K562 (cell line): ENCODE measurements at regions not wholly inside any gene's neighbourhood (a gene's known extent, or its start where the extent isn't known, plus 50 kb on each side); places are given as distances from the start of the nearest gene placed in this dataset.

Experiments used
- ATAC-seq: fragments of 200-7000 bp; cut with Tn5 transposase; 3 replicates; pipeline ENCODE4 v1.9.1; 2020; ENCODE audit warnings: moderate library complexity
- BruUV-seq: library from RNA; stranded (reverse); fragments of 400-500 nt; replicated peaks from 2 replicates; lab custom pipeline; 2021; lab: Mats Ljungman, UMichigan
- CTCF ChIA-PET: fragments of 300-600 bp; formaldehyde crosslinking; extraction: SDS; loops from one replicate; lab custom pipeline; 2021; ENCODE audit warnings: low intra/inter-chr PET ratio; lab: Yijun Ruan, JAX
- POLR2A ChIA-PET: fragments of 300-600, 350-650 bp; sonication (Branson Sonifier 250); formaldehyde crosslinking; extraction: SDS; loops from one replicate; lab custom pipeline; 2021; ENCODE audit warnings: antibody characterized with exemption, inconsistent platforms; lab: Yijun Ruan, JAX
- DNase-seq, 4 experiments: peaks; one replicate each; pipeline versions ENCODE4 v3.0.0 to v3.0.0-alpha.2; 2011 to 2018; ENCODE audit warnings: low spot score in 3 of 4, mixed read lengths in 3 of 4; ENCODE audit errors: extremely low read depth in 1 of 4
- FAIRE-seq: peaks from 2 replicates; lab custom pipeline; 2011; peaks lifted over from hg19 to GRCh38; lab: Jason Lieb, UNC
- H2AFZ ChIP-seq: 2 replicates; pipeline ENCODE4 v1.6.0; 2011; ENCODE audit warnings: low read depth, low read length, control low read depth, inconsistent platforms
- H3K27ac ChIP-seq: fragments of 200-600 bp; 3 replicates; pipeline ENCODE4 v1.8.0; 2011; ENCODE audit warnings: low read depth, mild to moderate bottlenecking, control low read depth, inconsistent platforms, low read length, moderate library complexity, mixed read lengths; ENCODE audit errors: extremely low read depth
- H3K27me3 ChIP-seq, 2 experiments: fragments of 300-600 bp in 1 of 2; 2 replicates in 1 of 2; 3 replicates in 1 of 2; pipeline versions ENCODE4 v1.6.0 to v1.8.0; 2011; ENCODE audit warnings: inconsistent platforms in 2 of 2, low read length in 2 of 2, mild to moderate bottlenecking in 1 of 2, mixed read lengths in 1 of 2, moderate library complexity in 1 of 2; ENCODE audit not compliant: control insufficient read depth in 2 of 2, insufficient read depth in 2 of 2
- H3K36me3 ChIP-seq: fragments of 300-600 bp; 3 replicates; pipeline ENCODE4 v1.8.0; 2011; ENCODE audit warnings: mild to moderate bottlenecking, low read length, inconsistent platforms; ENCODE audit not compliant: control insufficient read depth, insufficient read depth
- H3K4me1 ChIP-seq, 2 experiments: fragments of 200-600 bp in 1 of 2; replicated peaks in 1 of 2; 2 replicates in 1 of 2; 3 replicates in 1 of 2; pipeline versions ENCODE4 v1.5.1 to v1.8.0; 2011; ENCODE audit warnings: inconsistent platforms in 2 of 2, low read length in 2 of 2, mild to moderate bottlenecking in 1 of 2, mixed read lengths in 1 of 2, moderate library complexity in 1 of 2; ENCODE audit not compliant: control insufficient read depth in 2 of 2, insufficient read depth in 2 of 2
- H3K4me2 ChIP-seq: 2 replicates; pipeline ENCODE4 v1.6.1; 2011; ENCODE audit warnings: low read length, control low read depth, inconsistent platforms, mixed read lengths; ENCODE audit not compliant: insufficient read depth
- H3K4me3 ChIP-seq: fragments of 200-600 bp; sonication (generic), shearing (Covaris generic); 2 replicates; pipeline ENCODE4 v1.5.1; 2016; ENCODE audit warnings: control low read depth, inconsistent platforms
- H3K79me2 ChIP-seq: fragments of 200-600 bp; 3 replicates; pipeline ENCODE4 v1.8.0; 2011; ENCODE audit warnings: low read length, inconsistent platforms; ENCODE audit not compliant: control insufficient read depth, insufficient read depth
- H3K9ac ChIP-seq, 2 experiments: 2 replicates each; pipeline versions ENCODE4 v1.6.0 to v1.6.1; 2011; ENCODE audit warnings: low read depth in 2 of 2, low read length in 2 of 2, control low read depth in 1 of 2, inconsistent platforms in 1 of 2, mild to moderate bottlenecking in 1 of 2, mixed read lengths in 1 of 2; ENCODE audit not compliant: insufficient read depth in 1 of 2
- H3K9me1 ChIP-seq: one replicate; pipeline ENCODE4 v1.6.0; 2011; ENCODE audit warnings: inconsistent platforms, mild to moderate bottlenecking, low read length, moderate library complexity; ENCODE audit not compliant: control insufficient read depth, insufficient read depth
- H3K9me3 ChIP-seq: replicated peaks from 2 replicates; pipeline ENCODE4 v1.5.1; 2011; ENCODE audit warnings: low read depth, low read length, inconsistent platforms; ENCODE audit not compliant: control insufficient read depth, insufficient read depth
- H4K20me1 ChIP-seq: replicated peaks from 2 replicates; pipeline ENCODE4 v1.6.1; 2011; ENCODE audit warnings: low read length, inconsistent platforms, mixed read lengths; ENCODE audit not compliant: control insufficient read depth, insufficient read depth
- CBFA2T2 ChIP-seq: fragments of 450-650 bp; conservative IDR thresholded peaks from 2 replicates; pipeline ENCODE4 v1.6.1; 2017; ENCODE audit warnings: mild to moderate bottlenecking
- CREB1 ChIP-seq, 2 experiments: sonication (generic) in 1 of 2; formaldehyde crosslinking in 1 of 2; IDR thresholded peaks; 2 replicates each; pipeline versions ENCODE4 v1.6.1 to v1.8.0; 2012 to 2022; ENCODE audit warnings: inconsistent platforms in 1 of 2, mild to moderate bottlenecking in 1 of 2, missing genetic modification reagents in 1 of 2, moderate library complexity in 1 of 2
- DPF2 ChIP-seq: fragments of 450-650 bp; IDR thresholded peaks from 2 replicates; pipeline ENCODE4 v1.6.1; 2016
- GTF2A2 ChIP-seq: IDR thresholded peaks from 2 replicates; pipeline ENCODE4 v1.6.1; 2016; ENCODE audit warnings: mild to moderate bottlenecking, missing genetic modification characterization, missing compliant biosample characterization
- HMG20B ChIP-seq: fragments of 250-450 bp; sonication (Bioruptor Pico); IDR thresholded peaks from 2 replicates; pipeline ENCODE4 v1.5.0; 2021; ENCODE audit warnings: mild to moderate bottlenecking
- KDM2B ChIP-seq: fragments of 250-450 bp; sonication (Bioruptor Pico); IDR thresholded peaks from 2 replicates; pipeline ENCODE4 v1.8.0; 2021; ENCODE audit warnings: mild to moderate bottlenecking, moderate library complexity
- MCM2 ChIP-seq: fragments of 450-650 bp; IDR thresholded peaks from 2 replicates; pipeline ENCODE4 v1.6.1; 2017; ENCODE audit warnings: low read depth, mild to moderate bottlenecking
- MCM5 ChIP-seq: fragments of 450-650 bp; IDR thresholded peaks from 2 replicates; pipeline ENCODE4 v1.6.1; 2016; ENCODE audit warnings: low read depth
- MEF2A ChIP-seq: IDR thresholded peaks from 2 replicates; pipeline ENCODE4 v1.6.1; 2011; ENCODE audit warnings: low read depth, mild to moderate bottlenecking, low read length, moderate library complexity; ENCODE audit not compliant: control insufficient read depth
- MNT ChIP-seq, 2 experiments: fragments of 450-650 bp; conservative IDR thresholded peaks; 2 replicates each; pipeline ENCODE4 v1.6.1; 2017; ENCODE audit warnings: mild to moderate bottlenecking in 2 of 2, moderate library complexity in 2 of 2
- MTF1 ChIP-seq: fragments of 250-450 bp; sonication (Bioruptor Pico); IDR thresholded peaks from 2 replicates; pipeline ENCODE4 v1.9.0; 2021; ENCODE audit warnings: moderate library complexity, mild to moderate bottlenecking, inconsistent platforms, borderline replicate concordance
- RNF219 ChIP-seq: fragments of 250-450 bp; sonication (Bioruptor Pico); IDR thresholded peaks from 2 replicates; pipeline ENCODE4 v1.5.0; 2022; ENCODE audit warnings: mild to moderate bottlenecking
- SIN3A ChIP-seq, 2 experiments: fragments of 150-350 bp in 1 of 2; IDR thresholded peaks; 2 replicates each; pipeline ENCODE4 v1.6.1; 2011 to 2016; ENCODE audit warnings: borderline replicate concordance in 2 of 2, low read depth in 2 of 2, low read length in 2 of 2, mild to moderate bottlenecking in 2 of 2, moderate library complexity in 2 of 2; ENCODE audit not compliant: control insufficient read depth in 1 of 2
- SREBF1 ChIP-seq: fragments of 150-350 bp; IDR thresholded peaks from 2 replicates; pipeline ENCODE4 v1.6.1; 2014; ENCODE audit warnings: antibody characterized with exemption, low read depth, low read length, borderline replicate concordance
- TSC22D4 ChIP-seq: fragments of 450-650 bp; IDR thresholded peaks from 2 replicates; pipeline ENCODE4 v1.6.1; 2016; ENCODE audit warnings: missing genetic modification characterization, missing biosample characterization, control low read depth
- ZNF280B ChIP-seq: fragments of 250-450 bp; sonication (Bioruptor Pico); IDR thresholded peaks from 2 replicates; pipeline ENCODE4 v1.5.1; 2021; ENCODE audit warnings: mild to moderate bottlenecking
- ZNF347 ChIP-seq: fragments of 450-650 bp; formaldehyde crosslinking; IDR thresholded peaks from 2 replicates; pipeline ENCODE4 v1.4.0; 2020; ENCODE audit warnings: low read depth, mild to moderate bottlenecking, moderate library complexity
- WGBS: fragments of 100-300 bp; shearing (Covaris generic); methylation state at CpG from one replicate; pipeline ENCODE4 v1.1.6; 2016; ENCODE audit warnings: low coverage, mixed read lengths; ENCODE audit not compliant: insufficient coverage; ENCODE audit errors: missing lambda C conversion rate; 5-methylcytosine and 5-hydroxymethylcytosine counted together
- in situ Hi-C: fragments of 300-500 bp; cut with MboI; formaldehyde crosslinking; loops from 4 replicates; pipeline ENCODE4 v1.15.0; 2018; ENCODE audit warnings: inconsistent platforms, mixed read lengths
- intact Hi-C: fragments of 100-400 bp; cut with micrococcal nuclease; formaldehyde crosslinking; loops from 2 replicates; pipeline ENCODE4 v1.14.2; 2022

GRCh38 chr4:164304861-164305260 is 449.1 kb upstream of the SMIM31 start:
- H3K9ac ChIP-seq, result no peak overlapping the region
- ATAC-seq (no peak), FAIRE-seq (no peak)

More at GRCh38 chr4:164304861-164305260, 449.1 kb upstream of the SMIM31 start:
- H3K9me3 ChIP-seq, result 0 out of 2 replicates have a peak, but pooled peaks cover 1% of the 10 kb centered on the region
- BruUV-seq, result no TSS peak
- ChIA-PET POLR2A (no interaction called here), CTCF (no interaction called here)
- in situ Hi-C loops, result no loop called here
- H3K79me2 ChIP-seq, result no peaks in the 10 kb centered on the region
- DNase-seq, result no peak
- no peaks in the 10 kb centered on the region for H4K20me1 ChIP-seq
- H3K27ac ChIP-seq, result no peak overlapping the region
- no peak overlapping the region for H3K4me3 ChIP-seq
- intact Hi-C loops, result no loop called here
- 3% methylated on average over 2 of the region's 2 CpGs for WGBS
- no peaks in the 10 kb centered on the region for H3K36me3 ChIP-seq
- no peak overlapping the region for H2AFZ ChIP-seq
- TF ChIP-seq SREBF1, result no peak
- no peak for TF ChIP-seq MTF1
- no peak for TF ChIP-seq ZNF280B (CRISPR knock-in tag)
- TF ChIP-seq KDM2B (CRISPR knock-in tag), result no peak
- no peak for TF ChIP-seq CREB1 (IDR thresholded peaks at IDR 0.05)
- TF ChIP-seq CREB1 (CRISPR knock-in tag; IDR thresholded peaks at IDR 0.05), result no peak
- TF ChIP-seq TSC22D4, result no peak
- no peak for TF ChIP-seq MCM2
- no peak for TF ChIP-seq MNT (conservative IDR thresholded peaks at IDR 0.05)
- no peak for TF ChIP-seq DPF2
- TF ChIP-seq SIN3A (IDR thresholded peaks at IDR 0.05; ENCODE audit: borderline replicate concordance in 2 of 2, control insufficient read depth in 1 of 2, low read depth in 2 of 2, low read length in 2 of 2), result no peak
- TF ChIP-seq GTF2A2 (tag), result no peak
- TF ChIP-seq RNF219 (CRISPR knock-in tag), result no peak
- TF ChIP-seq MEF2A, result no peak
- TF ChIP-seq ZNF347 (CRISPR knock-in tag), result no peak
- TF ChIP-seq MCM5, result no peak
- no peak for TF ChIP-seq CBFA2T2
- TF ChIP-seq HMG20B, result no peak
- no peaks in the 10 kb centered on the region for H3K27me3 ChIP-seq
- H3K9me1 ChIP-seq, result no peaks in the 10 kb centered on the region
- no peaks in the 10 kb centered on the region for H3K4me1 ChIP-seq
- H3K4me2 ChIP-seq, result no peak overlapping the region
